Uterus (tissue), 3 donors: ENCODE measurements at regions not wholly inside any gene's neighbourhood (a gene's known extent, or its start where the extent isn't known, plus 50 kb on each side); places are given as distances from the start of the nearest gene placed in this dataset.

Experiments
- DNase-seq, 2 donors: peaks; one replicate each; pipeline ENCODE4 v3.0.0-alpha.2; 2019 to 2020
- H3K27ac ChIP-seq, 2 donors: fragments of 200-600 bp; sonication (generic); 1 replicate in 1 of 2; 2 replicates in 1 of 2; pipeline ENCODE4 v1.5.1; 2016 to 2018
- H3K27me3 ChIP-seq, 2 donors: fragments of 200-600 bp; sonication (generic); one replicate each; pipeline ENCODE4 v1.5.1; 2018 to 2019; ENCODE audit warnings: control low read depth in 1 of 2
- H3K36me3 ChIP-seq, 2 donors: fragments of 200-600 bp; sonication (generic); one replicate each; pipeline ENCODE4 v1.5.1; 2019; ENCODE audit warnings: control low read depth in 1 of 2
- H3K4me1 ChIP-seq, 2 donors: fragments of 200-600 bp; sonication (generic); one replicate each; pipeline ENCODE4 v1.5.1; 2018 to 2019; ENCODE audit warnings: control low read depth in 1 of 2
- H3K4me3 ChIP-seq, 2 donors: fragments of 200-600 bp; sonication (generic); 1 replicate in 1 of 2; 2 replicates in 1 of 2; pipeline ENCODE4 v1.5.1; 2018 to 2019; ENCODE audit warnings: mild to moderate bottlenecking in 1 of 2
- H3K9me3 ChIP-seq, 2 donors: fragments of 200-600 bp; sonication (generic); one replicate each; pipeline ENCODE4 v1.5.1; 2019; ENCODE audit warnings: control low read depth in 1 of 2
- CTCF ChIP-seq, 4 experiments: fragments of 200-600 bp in 2 of 4; fragments of 450-650 bp in 2 of 4; sonication (generic) in 2 of 4; IDR thresholded peaks; one replicate each; pipeline ENCODE4 v1.5.1; 2016 to 2019; ENCODE audit warnings: antibody characterized with exemption in 4 of 4, mild to moderate bottlenecking in 2 of 4, moderate library complexity in 1 of 4
- POLR2A ChIP-seq, 2 donors: fragments of 450-650 bp; IDR thresholded peaks; one replicate each; pipeline ENCODE4 v1.6.1; 2016; ENCODE audit warnings: antibody characterized with exemption in 2 of 2, mild to moderate bottlenecking in 1 of 2, moderate library complexity in 1 of 2
- intact Hi-C: fragments of 100-400 bp; cut with DNase I; formaldehyde crosslinking; loops from one replicate; pipeline ENCODE4 v1.15.1; 2023; ENCODE audit warnings: low total_unique reads
- donor health status: DM: yes; HTN: yes; CAD: no.

- no peak for DNase-seq
- H3K27me3 ChIP-seq = no peaks in the 10 kb centered on the region
- intact Hi-C loops = no loop called here
These were observed 646.1 kb upstream of the TMEM132C start for GRCh38 chr12:127620735-127621355.

GRCh38 chr12:127621366-127621765 is 645.6 kb upstream of the TMEM132C start:
- no peaks in the 10 kb centered on the region for H3K27me3 ChIP-seq
- no peak overlapping the region for H3K4me3 ChIP-seq
- H3K36me3 ChIP-seq = no peaks in the 10 kb centered on the region
- no peaks in the 10 kb centered on the region for H3K9me3 ChIP-seq
- intact Hi-C loops = no loop called here
- DNase-seq = no peak
- H3K27ac ChIP-seq = no peak overlapping the region
- H3K4me1 ChIP-seq = no peaks in the 10 kb centered on the region
- TF ChIP-seq POLR2A (IDR thresholded peaks at IDR 0.05) = no peak
- TF ChIP-seq CTCF (IDR thresholded peaks at IDR 0.05) = no peak

More at GRCh38 chr12:127620735-127621355, 646.1 kb upstream of the TMEM132C start:
- no peaks in the 10 kb centered on the region for H3K9me3 ChIP-seq
- no peaks in the 10 kb centered on the region for H3K36me3 ChIP-seq
- H3K4me3 ChIP-seq = no peak overlapping the region
- TF ChIP-seq CTCF (IDR thresholded peaks at IDR 0.05) = no peak
- no peak overlapping the region for H3K27ac ChIP-seq
- H3K4me1 ChIP-seq = no peaks in the 10 kb centered on the region

- H3K27ac ChIP-seq = no peak overlapping the region
- intact Hi-C loops = no loop called here
- TF ChIP-seq CTCF (IDR thresholded peaks at IDR 0.05) (no peak), POLR2A (IDR thresholded peaks at IDR 0.05) (no peak)
- H3K4me3 ChIP-seq = no peak overlapping the region
- DNase-seq = no peak
- H3K4me1 ChIP-seq = no peaks in the 10 kb centered on the region
- no peaks in the 10 kb centered on the region for H3K36me3 ChIP-seq
- H3K27me3 ChIP-seq = no peaks in the 10 kb centered on the region
- no peaks in the 10 kb centered on the region for H3K9me3 ChIP-seq
These were observed 643.6 kb upstream of the TMEM132C start for GRCh38 chr12:127623362-127623761.

- no peak overlapping the region for H3K4me3 ChIP-seq
- H3K27ac ChIP-seq = no peak overlapping the region
- H3K27me3 ChIP-seq = no peaks in the 10 kb centered on the region
- no peak for DNase-seq
- intact Hi-C loops = no loop called here
- no peaks in the 10 kb centered on the region for H3K9me3 ChIP-seq
- no peak for TF ChIP-seq POLR2A (IDR thresholded peaks at IDR 0.05)
- no peak for TF ChIP-seq CTCF (IDR thresholded peaks at IDR 0.05)
- H3K4me1 ChIP-seq = no peaks in the 10 kb centered on the region
- no peaks in the 10 kb centered on the region for H3K36me3 ChIP-seq
These were observed 641.7 kb upstream of the TMEM132C start for GRCh38 chr12:127625176-127625771.

GRCh38 chr12:127628645-127629044 is 638.3 kb upstream of the TMEM132C start:
- no peak overlapping the region for H3K27ac ChIP-seq
- H3K27me3 ChIP-seq = no peaks in the 10 kb centered on the region
- intact Hi-C loops = no loop called here
- no peak for DNase-seq
- H3K4me1 ChIP-seq = no peaks in the 10 kb centered on the region
- no peaks in the 10 kb centered on the region for H3K9me3 ChIP-seq
- TF ChIP-seq POLR2A (IDR thresholded peaks at IDR 0.05) = no peak
- TF ChIP-seq CTCF (IDR thresholded peaks at IDR 0.05) = no peak
- no peak overlapping the region for H3K4me3 ChIP-seq
- no peaks in the 10 kb centered on the region for H3K36me3 ChIP-seq
